ENCODE measurements at regions not wholly inside any gene's neighbourhood (a gene's known extent, or its start where the extent isn't known, plus 50 kb on each side); places are given as distances from the start of the nearest gene placed in this dataset.

- TF ChIP-seq POLR2AphosphoS5 (IDR thresholded peaks at IDR 0.05; ENCODE audit: low read depth, low read length), result no peak
- TF ChIP-seq ELF1 (IDR thresholded peaks at IDR 0.05), result no peak
- TF ChIP-seq CTCF (IDR thresholded peaks at IDR 0.05), result no peak
- TF ChIP-seq EP300 (IDR thresholded peaks at IDR 0.05; ENCODE audit: borderline replicate concordance in 1 of 2, low read depth in 1 of 2, low read length in 1 of 2), result no peak
- TF ChIP-seq CHD2 (IDR thresholded peaks at IDR 0.05; ENCODE audit: low read length, partially characterized antibody), result no peak
- TF ChIP-seq GATA2 (CRISPR knock-in tag; IDR thresholded peaks at IDR 0.05), result no peak
- TF ChIP-seq SMC3 (IDR thresholded peaks at IDR 0.05; ENCODE audit: low read depth, low read length), result no peak
- TF ChIP-seq, protein P1, sequence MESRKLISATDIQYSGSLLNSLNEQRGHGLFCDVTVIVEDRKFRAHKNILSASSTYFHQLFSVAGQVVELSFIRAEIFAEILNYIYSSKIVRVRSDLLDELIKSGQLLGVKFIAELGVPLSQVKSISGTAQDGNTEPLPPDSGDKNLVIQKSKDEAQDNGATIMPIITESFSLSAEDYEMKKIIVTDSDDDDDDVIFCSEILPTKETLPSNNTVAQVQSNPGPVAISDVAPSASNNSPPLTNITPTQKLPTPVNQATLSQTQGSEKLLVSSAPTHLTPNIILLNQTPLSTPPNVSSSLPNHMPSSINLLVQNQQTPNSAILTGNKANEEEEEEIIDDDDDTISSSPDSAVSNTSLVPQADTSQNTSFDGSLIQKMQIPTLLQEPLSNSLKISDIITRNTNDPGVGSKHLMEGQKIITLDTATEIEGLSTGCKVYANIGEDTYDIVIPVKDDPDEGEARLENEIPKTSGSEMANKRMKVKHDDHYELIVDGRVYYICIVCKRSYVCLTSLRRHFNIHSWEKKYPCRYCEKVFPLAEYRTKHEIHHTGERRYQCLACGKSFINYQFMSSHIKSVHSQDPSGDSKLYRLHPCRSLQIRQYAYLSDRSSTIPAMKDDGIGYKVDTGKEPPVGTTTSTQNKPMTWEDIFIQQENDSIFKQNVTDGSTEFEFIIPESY (IDR thresholded peaks at IDR 0.05; ENCODE audit: borderline replicate concordance, low read depth), result no peak
- no peak for TF ChIP-seq EZH2phosphoT487 (IDR thresholded peaks at IDR 0.05; ENCODE audit: borderline replicate concordance, low read depth)
- TF ChIP-seq, protein P2, sequence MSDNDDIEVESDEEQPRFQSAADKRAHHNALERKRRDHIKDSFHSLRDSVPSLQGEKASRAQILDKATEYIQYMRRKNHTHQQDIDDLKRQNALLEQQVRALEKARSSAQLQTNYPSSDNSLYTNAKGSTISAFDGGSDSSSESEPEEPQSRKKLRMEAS (IDR thresholded peaks at IDR 0.05; ENCODE audit: low read depth), result no peak
- no peak for TF ChIP-seq SIN3A (IDR thresholded peaks at IDR 0.05; ENCODE audit: borderline replicate concordance, low read depth, low read length)
- no peak for TF ChIP-seq FOXM1 (IDR thresholded peaks at IDR 0.05; ENCODE audit: low read depth)
- no peak for TF ChIP-seq JUND (IDR thresholded peaks at IDR 0.05)
Observed at GRCh38 chr1:37250371-37250770, 216.1 kb upstream of the GRIK3 start.

All from SK-N-SH (cell line).